ENCODE measurements at regions not wholly inside any gene's neighbourhood (a gene's known extent, or its start where the extent isn't known, plus 50 kb on each side); places are given as distances from the start of the nearest gene placed in this dataset.
A peak's percentile ranks its signal among the peaks of the same experiment; 100 is the strongest.

GRCh38 chr10:91137011-91137643 is 83.3 kb upstream of the PCGF5 start:
- no peaks in the 10 kb centered on the region for H3K9me3 Mint-ChIP-seq
- H3K27me3 Mint-ChIP-seq = no peaks in the 10 kb centered on the region
- no peak overlapping the region for H3K27ac Mint-ChIP-seq
- H3K36me3 Mint-ChIP-seq (ENCODE audit: low read depth) = no peaks in the 10 kb centered on the region
- no peaks in the 10 kb centered on the region for H3K4me1 Mint-ChIP-seq (ENCODE audit: low read depth)
- H3K4me3 Mint-ChIP-seq = no peak overlapping the region
- intact Hi-C loops (cut with micrococcal nuclease) = no loop called here

DNA sequence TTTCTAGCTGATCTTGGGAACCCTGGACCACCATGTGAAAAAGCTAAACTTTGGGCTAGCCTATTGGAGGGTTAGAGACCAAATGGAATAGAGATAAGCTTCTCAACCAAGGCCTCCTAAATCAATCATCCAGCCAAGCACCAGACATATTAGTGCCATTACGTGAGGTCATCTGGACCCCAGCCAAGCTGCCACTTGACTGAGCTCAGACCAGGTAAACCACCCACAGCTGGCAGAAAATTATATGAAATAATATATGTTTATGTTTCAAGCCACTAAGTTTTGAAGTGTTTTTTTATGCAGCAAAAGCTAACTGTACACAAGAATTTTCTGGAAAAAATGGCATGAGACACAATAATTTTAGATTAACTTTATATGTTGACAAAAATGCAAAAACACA is 82.6 kb upstream of the PCGF5 start:
- Mint-ChIP-seq H3K36me3 (ENCODE audit: low read depth) (no peaks in the 10 kb centered on the region), H3K27ac (no peak overlapping the region), H3K27me3 (no peaks in the 10 kb centered on the region), H3K4me3 (no peak overlapping the region), H3K4me1 (ENCODE audit: low read depth) (no peaks in the 10 kb centered on the region), H3K9me3 (no peaks in the 10 kb centered on the region)
- intact Hi-C loops (cut with micrococcal nuclease) = no loop called here

DNA sequence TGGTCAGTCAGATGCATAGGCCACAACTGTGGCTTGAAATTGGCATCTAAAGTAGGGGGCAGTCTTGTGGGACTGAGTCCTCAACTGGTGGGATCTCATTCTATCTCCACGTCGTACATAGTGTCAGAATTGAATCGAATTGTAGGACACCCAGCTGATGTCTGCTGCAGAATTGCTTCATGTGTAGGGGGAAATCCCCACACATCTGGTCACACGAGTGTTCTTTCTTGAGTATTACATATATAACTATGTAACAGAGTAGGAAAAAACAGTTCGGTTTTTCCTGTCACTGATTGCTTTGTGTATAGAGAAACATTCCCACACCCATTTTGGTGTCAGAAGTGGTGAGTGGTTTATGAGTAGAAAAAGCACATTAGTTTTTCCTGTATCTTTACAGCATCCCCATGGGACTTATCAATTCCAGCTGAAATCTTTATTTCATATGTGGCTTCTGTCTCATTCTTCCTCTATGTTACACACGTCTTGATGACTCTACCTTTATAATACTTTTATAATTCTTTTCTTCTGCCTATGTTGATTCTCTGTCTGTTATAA is 79.4 kb upstream of the PCGF5 start:
- Mint-ChIP-seq H3K27me3 (no peaks in the 10 kb centered on the region), H3K27ac (no peak overlapping the region), H3K9me3 (no peaks in the 10 kb centered on the region), H3K36me3 (ENCODE audit: low read depth) (no peaks in the 10 kb centered on the region), H3K4me1 (ENCODE audit: low read depth) (no peaks in the 10 kb centered on the region), H3K4me3 (no peak overlapping the region)
- intact Hi-C loops (cut with micrococcal nuclease) = no loop called here

DNA sequence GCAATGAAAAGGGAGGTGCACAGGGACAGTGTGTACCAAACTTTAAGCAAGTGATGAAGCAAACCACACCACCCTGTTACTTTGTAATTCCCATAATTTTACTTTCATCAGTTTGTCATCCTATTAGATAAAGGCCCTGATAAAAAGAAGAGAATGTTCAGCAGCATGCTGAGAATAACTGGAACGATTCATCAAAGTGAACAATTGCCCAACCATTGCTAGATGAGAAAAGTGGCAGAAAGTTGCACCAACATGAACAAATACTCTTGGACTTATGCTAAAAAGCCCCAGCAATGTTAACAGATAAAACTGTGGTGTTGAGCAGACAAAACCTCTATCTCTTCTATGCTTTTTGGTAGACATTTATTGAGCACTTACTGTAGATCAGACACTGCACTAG is 75.5 kb upstream of the PCGF5 start:
- Mint-ChIP-seq H3K9me3 (no peaks in the 10 kb centered on the region), H3K36me3 (ENCODE audit: low read depth) (no peaks in the 10 kb centered on the region), H3K27me3 (peaks cover 2% of the 10 kb centered on the region), H3K4me1 (ENCODE audit: low read depth) (no peaks in the 10 kb centered on the region), H3K27ac (no peak overlapping the region), H3K4me3 (no peak overlapping the region)
- intact Hi-C loops (cut with micrococcal nuclease) = no loop called here

DNA sequence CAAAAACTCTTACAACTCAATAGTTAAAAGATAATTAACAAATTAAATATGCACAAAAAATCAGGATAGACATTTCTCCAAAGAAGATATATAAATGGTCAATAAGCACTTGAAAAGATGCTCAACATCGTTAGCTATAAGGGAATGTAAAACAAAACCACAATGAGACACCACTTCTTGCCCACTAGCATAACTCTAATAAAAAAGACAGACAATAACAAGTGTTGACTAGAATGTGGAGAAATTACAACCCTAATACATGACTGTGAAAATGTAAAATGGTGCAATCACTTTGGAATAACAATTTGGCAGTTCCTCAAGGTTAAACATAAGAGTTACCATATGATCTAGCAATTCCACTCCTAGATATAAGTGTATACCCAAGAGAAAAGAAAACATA is 74.3 kb upstream of the PCGF5 start:
- Mint-ChIP-seq H3K9me3 (no peaks in the 10 kb centered on the region), H3K4me3 (no peak overlapping the region), H3K27me3 (peaks cover 2% of the 10 kb centered on the region), H3K27ac (no peak overlapping the region), H3K4me1 (ENCODE audit: low read depth) (no peaks in the 10 kb centered on the region), H3K36me3 (ENCODE audit: low read depth) (no peaks in the 10 kb centered on the region)
- intact Hi-C loops (cut with micrococcal nuclease) = no loop called here

DNA sequence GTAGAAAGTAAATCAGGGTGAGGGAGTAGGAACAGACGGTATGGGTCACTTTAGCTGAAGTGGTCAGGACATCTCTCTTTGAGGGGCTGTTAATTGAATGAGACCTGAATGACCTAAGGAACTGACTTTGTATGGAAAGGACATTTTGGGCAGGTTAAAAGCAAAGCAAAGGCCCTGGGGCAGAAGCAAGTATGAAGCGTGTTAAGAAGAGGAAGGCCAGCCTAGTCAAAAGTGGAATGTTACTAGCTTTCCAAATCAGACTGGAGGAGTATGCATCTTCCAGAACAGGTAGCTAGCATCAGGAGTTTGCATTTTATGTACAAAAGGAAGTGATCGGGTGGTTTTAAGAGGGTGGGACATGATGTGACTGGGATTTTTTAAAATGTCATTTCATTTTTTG is 70.9 kb upstream of the PCGF5 start:
- Mint-ChIP-seq H3K27ac (no peak overlapping the region), H3K4me1 (ENCODE audit: low read depth) (no peaks in the 10 kb centered on the region), H3K4me3 (no peak overlapping the region), H3K9me3 (no peaks in the 10 kb centered on the region), H3K36me3 (ENCODE audit: low read depth) (no peaks in the 10 kb centered on the region), H3K27me3 (peaks cover 2% of the 10 kb centered on the region)
- intact Hi-C loops (cut with micrococcal nuclease) = no loop called here

DNA sequence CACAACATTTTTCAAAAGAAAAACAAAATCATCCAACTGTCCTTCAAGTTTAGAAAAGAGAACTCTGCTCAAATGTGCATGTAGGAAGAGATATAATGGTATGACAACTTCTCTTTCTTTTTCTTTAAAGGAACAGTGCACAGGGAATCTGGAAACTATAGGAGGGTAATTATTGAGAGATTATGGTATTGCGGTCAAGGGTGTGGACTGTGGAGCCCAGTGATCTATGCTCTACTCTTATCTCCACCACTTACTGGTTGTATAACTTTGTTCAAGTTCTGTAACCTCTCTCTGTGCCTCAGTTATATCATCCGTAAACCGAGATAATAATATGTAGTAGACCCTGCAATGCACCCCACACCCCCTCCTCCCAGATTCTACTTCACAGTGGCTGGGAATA is 69.8 kb upstream of the PCGF5 start:
- no peaks in the 10 kb centered on the region for H3K9me3 Mint-ChIP-seq
- H3K36me3 Mint-ChIP-seq (ENCODE audit: low read depth) = no peaks in the 10 kb centered on the region
- H3K4me1 Mint-ChIP-seq (ENCODE audit: low read depth) = no peaks in the 10 kb centered on the region
- H3K27ac Mint-ChIP-seq = no peak overlapping the region
- H3K4me3 Mint-ChIP-seq = no peak overlapping the region
- intact Hi-C loops (cut with micrococcal nuclease) = no loop called here
- peaks cover 2% of the 10 kb centered on the region for H3K27me3 Mint-ChIP-seq

GRCh38 chr10:91153508-91153907 is 67.0 kb upstream of the PCGF5 start:
- Mint-ChIP-seq H3K4me3 (no peak overlapping the region), H3K27me3 (peaks cover 2% of the 10 kb centered on the region), H3K27ac (no peak overlapping the region), H3K4me1 (ENCODE audit: low read depth) (peaks cover 4% of the 10 kb centered on the region), H3K36me3 (ENCODE audit: low read depth) (no peaks in the 10 kb centered on the region), H3K9me3 (no peaks in the 10 kb centered on the region)
- intact Hi-C loops (cut with micrococcal nuclease) = no loop called here

DNA sequence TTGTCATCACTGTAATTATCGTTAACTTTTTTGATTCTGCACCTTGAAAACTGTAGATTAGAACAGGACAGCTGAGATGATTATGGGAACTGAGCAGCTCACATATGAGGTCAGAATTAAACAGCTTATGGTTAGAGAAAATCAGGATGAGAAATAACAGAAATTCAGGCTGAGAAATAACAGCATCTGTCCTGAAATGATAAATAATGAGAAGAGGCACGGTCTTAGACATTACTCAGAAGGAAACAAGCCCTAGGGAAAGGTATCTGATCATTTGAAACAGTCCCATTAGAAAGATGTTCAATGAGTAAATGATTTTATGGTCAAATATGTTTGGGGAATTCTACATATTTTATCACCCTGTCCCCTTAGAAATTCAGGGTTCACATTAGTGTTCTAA is 65.6 kb upstream of the PCGF5 start:
- intact Hi-C loops (cut with micrococcal nuclease) = no loop called here
- Mint-ChIP-seq H3K4me3 (no peak overlapping the region), H3K27me3 (peaks cover under 1% of the 10 kb centered on the region), H3K27ac (no peak overlapping the region), H3K4me1 (ENCODE audit: low read depth) (peaks cover 4% of the 10 kb centered on the region), H3K36me3 (ENCODE audit: low read depth) (no peaks in the 10 kb centered on the region), H3K9me3 (no peaks in the 10 kb centered on the region)

GRCh38 chr10:91156196-91156595 is 64.3 kb upstream of the PCGF5 start:
- no peak overlapping the region for H3K27ac Mint-ChIP-seq
- peaks cover 4% of the 10 kb centered on the region for H3K4me1 Mint-ChIP-seq (ENCODE audit: low read depth)
- no peaks in the 10 kb centered on the region for H3K36me3 Mint-ChIP-seq (ENCODE audit: low read depth)
- H3K4me3 Mint-ChIP-seq = no peak overlapping the region
- no peaks in the 10 kb centered on the region for H3K9me3 Mint-ChIP-seq
- intact Hi-C loops (cut with micrococcal nuclease) = no loop called here
- H3K27me3 Mint-ChIP-seq = peaks cover 14% of the 10 kb centered on the region

DNA sequence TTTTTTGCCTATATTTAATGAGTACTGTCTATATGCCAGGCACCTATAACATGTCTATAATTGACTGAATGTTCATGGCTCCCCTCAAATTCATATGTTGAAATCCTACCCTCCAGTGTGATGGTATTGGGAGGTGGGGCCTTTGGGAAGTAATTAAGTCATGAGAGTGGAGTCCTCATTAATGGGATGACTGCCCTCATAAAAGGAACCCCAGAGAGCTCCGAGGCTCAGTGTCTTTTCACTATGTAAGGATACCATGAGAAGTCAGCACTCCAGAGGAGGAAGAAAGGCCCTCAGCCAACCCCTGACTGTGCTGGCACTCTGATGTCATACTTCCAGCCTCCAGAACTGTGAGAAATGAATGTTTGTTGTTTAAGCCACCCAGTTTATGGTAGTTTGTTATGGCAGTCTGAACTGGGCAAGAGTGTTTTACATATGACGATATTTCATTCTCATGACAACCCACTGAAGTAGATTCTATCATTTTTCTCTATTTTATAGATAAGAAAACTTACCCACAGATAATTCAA is 61.1 kb upstream of the PCGF5 start:
- H3K4me3 Mint-ChIP-seq = no peak overlapping the region
- peaks cover 15% of the 10 kb centered on the region for H3K4me1 Mint-ChIP-seq (ENCODE audit: low read depth)
- intact Hi-C loops (cut with micrococcal nuclease) = no loop called here
- H3K27me3 Mint-ChIP-seq = peaks cover 32% of the 10 kb centered on the region
- H3K9me3 Mint-ChIP-seq = no peaks in the 10 kb centered on the region
- no peak overlapping the region for H3K27ac Mint-ChIP-seq
- peaks cover 6% of the 10 kb centered on the region for H3K36me3 Mint-ChIP-seq (ENCODE audit: low read depth)

DNA sequence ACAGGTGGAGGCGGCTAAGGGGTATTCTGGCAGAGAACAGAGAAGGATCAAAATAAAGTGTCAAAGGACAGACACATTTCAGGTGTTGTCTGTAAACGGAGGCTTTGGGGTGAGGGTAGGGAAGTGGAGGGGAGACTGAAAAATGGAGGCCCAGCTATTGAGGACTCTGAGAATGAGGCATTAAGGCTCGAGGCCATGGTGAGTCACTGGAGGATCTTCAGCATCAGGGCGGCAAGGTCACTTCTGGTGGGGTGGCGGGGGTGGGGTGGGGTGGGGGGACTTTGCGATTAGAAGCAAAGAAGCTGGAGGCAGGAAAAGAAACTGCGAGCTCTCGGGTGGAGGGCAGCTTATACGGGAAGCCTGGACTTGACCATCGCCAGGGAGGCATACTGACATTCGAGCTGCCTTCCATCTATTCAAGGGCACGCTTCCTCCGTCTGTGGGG is 58.4 kb upstream of the PCGF5 start:
- peaks cover 15% of the 10 kb centered on the region for H3K4me1 Mint-ChIP-seq (ENCODE audit: low read depth)
- peaks cover 37% of the 10 kb centered on the region for H3K27me3 Mint-ChIP-seq
- H3K27ac Mint-ChIP-seq = no peak overlapping the region
- no peaks in the 10 kb centered on the region for H3K9me3 Mint-ChIP-seq
- H3K36me3 Mint-ChIP-seq (ENCODE audit: low read depth) = peaks cover 6% of the 10 kb centered on the region
- peak overlapping the region; percentile 60 for H3K4me3 Mint-ChIP-seq
- intact Hi-C loops (cut with micrococcal nuclease) = loop anchor here (2.0 to 5.0 kb wide), 2 partner anchors 40 to 59 kb away; partner anchors contain the start of gene PCGF5

- Mint-ChIP-seq H3K4me3 (peak overlapping the region; percentile 97), H3K27me3 (peaks cover 38% of the 10 kb centered on the region), H3K4me1 (ENCODE audit: low read depth) (peaks cover 13% of the 10 kb centered on the region), H3K9me3 (no peaks in the 10 kb centered on the region), H3K27ac (peak overlapping the region; percentile 74), H3K36me3 (ENCODE audit: low read depth) (peaks cover 6% of the 10 kb centered on the region)
- intact Hi-C loops (cut with micrococcal nuclease) = loop anchor here (2.0 to 5.0 kb wide), 2 partner anchors 40 to 58 kb away; partner anchors contain the start of gene PCGF5
Measured at GRCh38 chr10:91162495-91163268, 57.8 kb upstream of the PCGF5 start.

DNA sequence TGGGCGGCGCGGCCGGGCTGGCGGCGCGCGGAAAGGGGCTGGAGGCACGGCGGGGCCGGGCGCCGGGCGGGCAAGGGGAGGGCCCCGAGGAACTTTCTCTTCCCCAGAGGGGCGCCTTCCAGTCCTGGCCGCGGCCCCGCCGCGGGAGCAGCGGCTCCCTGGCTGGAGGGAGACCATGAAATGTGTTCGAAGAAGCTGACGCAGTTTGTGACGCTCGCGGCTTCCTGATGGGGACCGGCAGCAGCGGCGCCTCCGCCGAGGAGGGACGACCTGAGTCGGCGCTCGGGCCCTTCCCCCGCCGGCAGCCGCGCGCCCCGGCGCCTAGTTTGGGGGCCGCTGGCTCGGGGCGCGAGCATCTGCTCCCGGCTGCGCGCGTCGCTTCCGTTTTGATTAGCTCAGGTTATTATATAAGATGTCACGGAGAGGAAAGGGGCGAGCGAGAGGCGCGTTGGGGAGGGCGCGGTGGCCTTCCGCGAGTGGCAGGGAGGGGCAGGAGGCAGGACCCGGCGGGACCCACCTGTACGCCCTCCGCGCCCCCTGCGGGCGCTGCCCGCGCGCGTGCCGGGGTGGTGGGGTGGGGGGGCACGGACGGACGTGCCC is 57.1 kb upstream of the PCGF5 start:
- H3K4me3 Mint-ChIP-seq = peak overlapping the region; percentile 97
- H3K27me3 Mint-ChIP-seq = peaks cover 40% of the 10 kb centered on the region
- H3K4me1 Mint-ChIP-seq (ENCODE audit: low read depth) = peaks cover 11% of the 10 kb centered on the region
- intact Hi-C loops (cut with micrococcal nuclease) = loop anchor here (2.0 to 5.0 kb wide), 2 partner anchors 39 to 57 kb away; partner anchors contain the start of gene PCGF5
- no peaks in the 10 kb centered on the region for H3K9me3 Mint-ChIP-seq
- peak overlapping the region; percentile 74 for H3K27ac Mint-ChIP-seq
- H3K36me3 Mint-ChIP-seq (ENCODE audit: low read depth) = peaks cover 6% of the 10 kb centered on the region

Measured in dendritic cell treated with granulocyte-macrophage colony-stimulating factor and Interleukin-4, amounts not matched to agents 40 ng/mL and 50 ng/mL, for 4 days (primary cell).